ENCODE measurements at regions not wholly inside any gene's neighbourhood (a gene's known extent, or its start where the extent isn't known, plus 50 kb on each side); places are given as distances from the start of the nearest gene placed in this dataset.

DNA sequence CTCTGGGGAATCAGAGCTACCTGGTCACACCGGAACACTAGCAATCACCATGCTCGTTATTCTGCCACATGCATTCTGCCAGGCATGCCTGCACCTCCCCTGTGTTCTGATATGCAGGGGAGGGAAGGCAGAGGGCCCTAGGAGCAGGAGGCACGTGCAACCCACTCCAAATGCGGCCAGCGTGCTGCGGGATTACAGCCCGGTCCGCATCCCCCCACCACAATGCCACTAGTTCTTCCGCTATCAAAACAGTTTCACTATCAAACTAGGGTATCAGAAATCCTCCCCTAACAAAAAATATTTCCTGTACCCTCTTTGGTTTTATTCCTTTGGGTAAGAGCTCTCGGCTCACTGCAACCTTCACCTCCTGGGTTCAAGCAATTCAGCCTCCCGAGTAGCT lies 223.2 kb upstream of the IGF1R start:
- DNase-seq, result no peak

DNA sequence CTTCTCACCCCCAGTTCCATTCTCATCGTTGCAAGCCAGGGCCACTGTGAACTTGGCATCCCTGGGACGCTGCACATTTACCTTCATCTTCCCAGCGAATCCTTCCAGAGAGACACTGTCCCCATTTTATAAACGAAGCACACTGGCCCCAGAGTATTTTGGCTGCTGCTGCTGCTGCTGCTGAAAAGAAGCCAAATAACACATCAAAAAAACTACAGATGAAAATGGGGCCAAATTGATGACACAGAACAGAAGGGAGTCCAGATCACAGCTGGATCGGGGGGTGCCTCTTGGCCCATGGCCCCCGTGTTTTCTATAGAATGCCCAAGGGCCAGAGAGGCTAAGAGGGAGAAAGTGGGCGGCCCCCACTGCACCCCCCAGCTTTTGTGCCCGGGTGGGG lies 221.0 kb upstream of the IGF1R start:
- no peak for DNase-seq

DNA sequence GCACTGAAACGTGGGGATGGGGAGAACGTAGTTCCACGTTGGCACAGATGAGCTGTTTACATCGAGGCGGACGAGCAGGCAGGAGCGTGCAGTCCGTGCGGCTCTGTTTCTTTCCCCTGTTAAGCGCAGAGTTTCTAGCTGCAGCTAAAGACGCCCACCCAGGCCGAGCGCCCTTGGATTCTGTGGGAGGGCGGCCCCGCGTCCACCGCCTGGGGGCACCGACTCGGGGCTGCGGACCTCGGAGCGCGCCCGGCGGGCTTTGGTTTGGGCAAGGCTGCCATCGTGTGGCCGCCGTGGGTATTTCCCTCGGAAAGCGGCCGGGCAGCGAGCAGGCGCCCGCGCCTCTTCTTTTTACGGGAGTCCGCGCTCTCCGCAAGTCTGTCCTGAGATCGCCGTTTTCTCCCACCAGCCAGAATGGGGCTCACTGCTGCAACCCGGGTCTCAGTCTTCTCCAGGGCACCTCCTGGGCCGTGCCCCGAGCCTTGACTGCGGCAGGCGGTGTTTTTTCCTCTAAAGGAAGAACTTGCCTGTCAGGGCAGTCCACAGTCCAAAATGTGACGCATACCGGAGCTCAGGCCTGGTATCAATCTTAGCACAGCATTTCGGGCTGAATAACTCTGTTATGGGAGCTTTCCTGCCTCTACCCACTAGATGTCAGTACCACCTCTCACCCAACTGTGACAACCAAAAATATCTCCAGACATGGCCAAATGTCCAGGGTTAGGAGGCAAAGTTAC lies 219.9 kb upstream of the IGF1R start:
- peak; percentile 60 for DNase-seq

DNA sequence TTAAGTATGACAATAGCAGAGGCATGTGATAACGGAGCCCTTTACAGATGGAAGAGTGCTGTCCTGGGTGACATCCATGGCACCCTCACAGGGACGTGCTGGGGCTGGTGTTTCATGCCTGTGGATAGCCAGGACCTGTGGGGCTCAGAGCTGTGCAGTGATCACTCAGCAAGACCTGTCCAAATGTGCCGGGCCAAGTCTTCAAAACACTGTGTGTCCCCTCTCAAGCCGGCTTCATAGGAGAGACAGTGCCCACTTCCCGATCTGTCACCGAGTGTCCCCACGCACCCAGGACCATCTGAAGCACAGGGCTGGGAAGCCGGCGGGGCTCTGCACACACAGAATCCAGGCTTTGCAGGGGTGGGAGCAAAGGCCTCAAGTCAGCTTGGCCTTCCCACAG lies 217.2 kb upstream of the IGF1R start:
- no peak for DNase-seq

DNA sequence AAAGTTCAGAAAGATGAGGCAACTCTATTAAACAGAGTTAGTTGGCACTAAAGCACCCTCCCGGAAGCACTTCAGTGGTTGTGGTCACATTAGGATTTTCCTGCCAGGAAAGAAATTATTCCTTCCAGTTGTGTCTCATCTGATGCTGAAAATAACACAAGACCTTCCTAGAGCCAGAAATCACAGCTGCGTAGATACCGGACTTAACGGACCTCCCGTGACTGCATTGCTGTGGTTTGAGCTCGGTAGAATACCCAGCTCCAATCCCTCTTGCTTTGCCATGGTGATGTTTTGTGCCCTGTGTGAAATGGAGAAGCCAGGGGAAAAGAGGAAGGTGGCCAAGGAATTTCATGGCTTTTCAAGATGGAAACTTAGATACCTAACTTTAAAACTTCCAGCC lies 215.0 kb upstream of the IGF1R start:
- no peak for DNase-seq

DNA sequence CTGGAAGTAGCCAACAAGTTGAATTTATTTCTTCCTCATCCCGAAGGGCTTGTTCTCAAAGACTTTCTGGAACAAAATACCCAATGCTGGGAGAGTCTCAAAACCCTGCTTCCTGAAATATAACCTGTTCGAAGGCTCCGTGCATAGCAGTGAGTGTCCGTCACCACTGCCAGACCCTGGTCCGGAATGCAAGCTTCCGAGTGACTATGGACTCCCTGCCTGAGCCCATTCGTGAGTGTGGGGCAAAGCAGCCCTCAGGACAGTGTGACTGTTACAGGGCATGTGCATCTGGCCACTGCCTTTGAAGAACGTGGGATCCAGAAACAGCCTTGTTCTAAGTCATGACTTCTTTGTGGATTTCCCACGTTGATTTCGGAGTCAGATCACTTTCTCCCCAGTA lies 214.5 kb upstream of the IGF1R start:
- DNase-seq, result no peak

DNA sequence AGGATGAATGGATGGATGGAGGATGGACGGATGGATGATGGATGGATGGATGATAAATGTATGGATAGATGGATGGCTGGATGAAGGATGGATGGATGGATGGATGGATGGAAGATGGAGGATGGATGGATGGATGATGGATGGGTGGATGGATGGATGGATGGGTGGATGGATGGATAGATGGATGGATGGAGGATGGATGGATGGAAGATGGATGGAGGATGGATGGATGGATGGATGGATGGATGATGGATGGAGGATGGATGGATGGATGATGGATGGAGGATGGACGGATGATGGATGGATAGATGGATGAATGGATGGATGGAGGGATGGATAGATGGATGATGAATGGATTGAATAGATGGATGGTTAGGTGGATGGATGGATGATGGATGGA lies 210.6 kb upstream of the IGF1R start:
- no peak for DNase-seq

DNA sequence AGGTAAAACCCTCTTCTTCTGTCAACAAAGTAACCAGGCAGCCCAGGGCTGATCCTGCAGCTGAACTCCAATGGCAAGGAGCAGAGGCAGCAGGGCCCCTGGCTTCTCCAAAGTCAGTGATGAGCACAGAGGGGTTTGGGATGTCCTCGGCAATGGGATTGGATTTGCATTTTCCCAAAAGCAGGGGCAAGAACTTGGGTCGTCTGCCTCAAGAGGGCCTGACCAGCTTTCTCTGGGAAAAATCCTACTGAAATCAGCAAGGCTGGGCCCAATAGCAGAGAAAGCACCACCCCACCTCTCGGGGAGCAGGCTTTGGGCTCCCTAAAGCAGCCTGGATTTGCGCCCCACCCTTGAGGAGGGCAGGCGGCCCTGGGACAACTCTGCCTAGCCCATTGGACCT lies 210.0 kb upstream of the IGF1R start:
- DNase-seq, result no peak

DNA sequence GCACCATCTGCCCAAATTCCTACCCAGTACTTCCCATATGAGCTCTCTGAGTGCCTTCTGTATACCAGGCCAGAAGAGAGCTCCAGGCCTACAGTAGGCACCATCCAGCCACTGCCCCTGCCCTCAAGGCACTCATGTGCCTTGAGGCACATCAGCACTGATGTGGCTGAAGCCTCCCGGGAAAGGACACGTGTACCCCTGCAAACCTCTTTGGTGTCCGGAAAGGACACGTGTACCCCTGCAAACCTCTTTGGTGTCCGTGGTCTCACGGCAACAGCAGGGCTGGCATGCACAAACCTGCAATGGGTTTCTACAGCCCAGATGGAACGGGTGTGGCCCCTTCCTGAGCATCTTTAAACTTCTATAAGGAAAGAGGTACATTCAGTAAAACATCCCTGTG lies 209.4 kb upstream of the IGF1R start:
- no peak for DNase-seq

DNA sequence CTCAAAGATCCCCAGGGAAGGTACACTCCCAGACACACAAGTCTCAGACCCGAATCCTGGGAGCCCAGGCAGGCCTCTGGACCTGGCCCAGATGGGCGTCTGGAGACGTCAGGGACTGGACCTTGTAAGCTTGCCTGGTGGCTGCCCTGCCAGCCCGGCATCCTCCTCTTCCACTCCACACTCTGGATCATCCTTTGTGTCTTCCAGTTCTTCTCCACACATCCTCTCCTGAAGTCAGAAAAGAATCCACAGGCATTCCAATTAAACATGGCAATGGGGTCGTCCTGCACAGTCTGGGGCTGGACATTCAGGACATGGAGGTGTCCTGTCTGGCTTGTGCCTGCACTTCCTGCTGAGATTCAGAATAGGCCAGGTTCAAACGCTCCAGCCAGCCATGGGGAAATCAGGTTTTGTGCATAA lies 208.8 kb upstream of the IGF1R start:
- no peak for DNase-seq

DNA sequence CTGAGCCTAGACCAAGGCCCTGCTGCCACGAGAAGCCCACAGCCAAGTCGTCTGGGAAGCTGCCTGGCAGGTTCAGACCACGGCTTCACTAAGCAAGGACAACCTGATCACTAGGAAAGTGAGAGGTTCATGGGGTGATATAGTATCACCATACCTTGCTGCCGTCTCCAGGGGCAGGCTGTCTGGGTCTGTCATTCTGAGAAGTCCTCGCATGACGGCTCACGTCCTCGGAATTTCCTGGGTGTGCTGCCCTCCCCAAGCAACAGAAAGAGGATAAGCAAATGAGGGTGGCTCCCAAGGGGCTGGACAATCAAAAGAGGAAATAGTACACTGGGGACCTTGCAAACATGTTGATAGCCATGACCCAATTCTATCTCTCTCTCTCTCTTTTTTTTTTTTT lies 207.4 kb upstream of the IGF1R start:
- DNase-seq, result no peak

DNA sequence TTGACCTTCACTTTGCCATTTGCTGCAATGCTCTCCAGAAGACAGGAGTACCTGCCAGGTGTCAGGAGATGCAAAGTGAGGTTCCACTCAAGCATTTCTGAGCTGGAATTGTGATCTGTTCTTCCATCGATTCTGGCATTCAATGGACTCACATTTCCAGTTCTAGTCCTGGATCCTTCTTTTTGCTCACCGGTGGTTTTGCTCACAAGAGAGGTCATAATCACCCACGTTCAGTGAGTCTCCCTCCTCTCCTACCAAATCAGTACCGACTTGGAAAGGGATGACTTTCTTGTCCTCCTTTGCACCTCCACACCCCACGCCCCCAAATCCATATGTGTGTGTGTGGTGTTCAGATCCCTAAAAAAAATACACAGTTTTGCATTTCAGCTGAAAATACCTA lies 206.7 kb upstream of the IGF1R start:
- DNase-seq, result no peak

DNA sequence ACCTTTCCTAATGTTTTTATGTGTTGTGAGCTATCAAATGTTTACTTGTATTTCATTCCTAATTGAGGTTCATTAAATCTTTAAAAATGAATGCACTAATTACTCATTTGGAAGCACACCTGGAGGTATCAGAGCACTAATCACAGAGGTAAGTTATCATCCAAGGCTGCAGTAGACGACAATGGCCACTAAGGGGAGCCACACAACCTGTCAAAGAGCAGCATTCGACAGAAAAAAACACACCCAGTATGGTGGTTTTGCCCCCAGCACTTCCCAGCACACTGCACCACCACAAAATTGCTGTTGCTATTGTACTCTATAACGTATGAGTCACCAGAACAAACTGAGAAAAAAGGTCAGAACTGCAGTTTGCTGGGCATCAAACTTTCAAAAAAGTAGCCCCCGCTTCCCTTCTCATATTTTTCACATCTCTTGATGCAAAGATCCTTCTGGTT lies 205.9 kb upstream of the IGF1R start:
- peak; percentile 37 for DNase-seq

DNA sequence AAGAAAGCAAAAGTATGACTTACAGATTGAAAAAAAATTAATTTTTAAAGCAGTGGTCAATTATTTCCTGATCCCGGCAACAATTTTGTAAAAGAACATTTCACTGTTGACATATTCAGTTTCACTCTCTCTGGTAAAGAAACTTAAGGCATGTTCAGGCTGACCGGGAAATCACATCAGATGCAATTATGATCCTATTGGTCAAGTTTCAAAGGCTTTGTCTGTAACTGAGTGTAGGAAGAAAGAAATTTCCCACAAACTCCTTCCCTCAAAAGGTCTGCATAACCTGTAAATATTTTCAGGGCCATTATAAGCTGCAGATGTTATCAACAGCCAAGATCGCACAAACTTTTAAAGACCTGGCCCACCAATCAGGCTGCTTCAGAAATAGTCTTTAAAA lies 205.4 kb upstream of the IGF1R start:
- no peak for DNase-seq

DNA sequence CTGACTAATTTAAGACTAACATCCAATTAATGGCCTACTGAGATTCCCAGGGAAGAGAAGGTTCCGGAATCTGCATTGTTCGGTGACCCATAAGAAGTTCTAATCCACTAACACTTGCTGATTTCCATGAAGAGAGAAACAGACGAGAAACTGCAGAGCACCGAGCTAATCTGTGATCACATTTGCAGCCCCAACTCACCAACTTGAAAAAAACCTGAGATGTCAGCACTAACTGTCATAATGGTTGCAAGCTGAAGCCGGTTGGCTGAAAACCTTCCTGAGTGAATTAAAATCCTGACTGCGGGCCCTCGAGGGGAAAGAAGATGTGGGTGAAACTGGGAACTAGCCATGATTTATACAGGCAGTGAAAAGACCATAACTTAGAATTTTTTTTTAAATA lies 204.8 kb upstream of the IGF1R start:
- no peak for DNase-seq

DNA sequence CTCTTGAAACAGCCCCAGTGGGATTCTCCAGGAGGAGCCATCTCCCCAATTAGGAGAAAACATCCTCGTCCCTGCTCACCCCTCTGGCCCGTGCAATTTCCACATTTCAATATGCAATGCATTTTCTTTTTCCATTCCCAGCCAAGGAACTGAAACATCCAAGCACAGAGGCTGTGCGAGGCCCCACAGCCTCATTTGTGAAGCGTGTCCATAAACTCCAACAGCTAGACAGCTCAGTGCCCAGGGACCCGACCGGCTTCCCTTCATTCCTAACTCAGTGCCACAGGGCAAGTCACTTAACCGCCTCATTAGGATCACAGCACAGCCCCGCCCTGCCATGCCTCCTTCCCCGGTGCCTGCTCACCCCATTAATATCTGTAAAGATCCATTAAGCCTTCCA lies 204.2 kb upstream of the IGF1R start:
- no peak for DNase-seq

DNA sequence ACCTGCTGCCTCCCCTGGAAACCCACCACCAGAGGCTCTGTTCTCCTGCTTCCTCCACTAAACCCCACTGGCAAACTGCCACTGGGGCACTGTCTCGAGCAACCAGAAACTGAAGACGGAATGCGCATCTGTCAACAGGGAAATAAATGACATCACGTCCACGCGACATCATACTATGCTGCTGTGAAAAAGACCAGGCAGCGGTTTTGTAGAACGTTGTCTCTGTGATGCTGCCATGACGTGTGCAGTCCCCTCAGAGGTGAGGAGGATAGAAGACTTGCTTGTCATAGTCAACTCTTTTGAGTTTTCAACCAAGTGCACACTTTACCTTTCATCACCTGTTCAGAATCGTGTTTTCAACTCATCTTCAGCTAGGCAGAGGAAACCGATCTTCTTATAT lies 203.0 kb upstream of the IGF1R start:
- no peak for DNase-seq

DNA sequence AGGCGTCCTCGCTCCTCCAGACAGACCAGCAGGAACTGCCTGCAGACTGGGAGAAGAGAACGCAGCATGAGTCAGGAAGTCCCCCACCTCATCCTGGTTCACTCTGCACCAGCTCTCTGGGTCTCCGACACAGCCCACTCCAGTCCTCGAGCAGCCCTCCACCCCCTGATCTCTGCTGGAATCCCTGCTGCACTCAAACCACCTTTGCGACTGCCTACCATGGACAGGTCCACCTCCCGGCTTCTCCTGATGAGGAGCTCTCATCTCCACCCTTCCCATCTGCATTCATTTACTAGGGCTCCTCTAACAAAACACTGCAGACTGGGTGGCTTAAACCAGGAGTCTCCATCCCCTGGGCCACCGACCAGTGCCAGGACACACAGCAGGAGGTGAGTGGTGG lies 202.3 kb upstream of the IGF1R start:
- no peak for DNase-seq

DNA sequence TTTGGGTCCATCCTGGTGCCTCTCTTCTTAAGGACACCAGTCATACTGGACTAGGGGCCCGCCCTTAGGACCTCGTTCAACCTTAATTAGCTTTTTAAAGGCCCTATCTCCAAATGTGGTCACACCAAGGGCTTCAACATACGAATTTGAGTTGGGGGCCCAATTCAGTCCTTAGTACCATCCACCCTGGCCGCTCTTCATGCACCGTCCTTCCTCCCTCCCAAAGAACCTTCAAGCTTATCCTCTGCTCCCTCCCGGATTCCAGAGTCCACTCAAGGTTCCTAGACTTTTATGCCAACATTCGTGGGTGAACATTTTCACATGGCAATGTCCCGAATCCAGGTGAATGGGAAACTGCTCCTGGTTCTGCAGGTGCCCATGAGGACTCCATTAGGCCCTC lies 201.3 kb upstream of the IGF1R start:
- DNase-seq, result no peak

DNA sequence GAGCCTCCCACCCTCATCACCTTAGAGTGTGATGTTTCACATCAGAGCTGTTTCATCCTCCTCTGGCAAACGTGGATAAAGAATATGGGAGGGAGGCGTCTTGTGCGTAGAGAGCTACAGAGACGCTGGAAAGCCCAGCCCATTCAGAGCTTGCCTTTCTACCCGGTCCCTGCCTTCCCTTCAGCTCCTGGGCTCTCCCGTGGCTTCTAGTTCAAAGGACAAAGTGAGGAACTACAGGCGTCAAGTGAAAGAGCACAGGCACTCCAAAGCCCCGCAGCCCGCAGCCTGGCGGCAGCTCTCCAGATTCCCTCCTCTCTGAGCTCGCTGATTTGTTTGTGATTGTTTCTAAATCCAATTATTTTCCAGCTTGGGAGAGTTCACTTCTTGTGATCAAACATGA lies 197.1 kb upstream of the IGF1R start:
- DNase-seq, result no peak

DNA sequence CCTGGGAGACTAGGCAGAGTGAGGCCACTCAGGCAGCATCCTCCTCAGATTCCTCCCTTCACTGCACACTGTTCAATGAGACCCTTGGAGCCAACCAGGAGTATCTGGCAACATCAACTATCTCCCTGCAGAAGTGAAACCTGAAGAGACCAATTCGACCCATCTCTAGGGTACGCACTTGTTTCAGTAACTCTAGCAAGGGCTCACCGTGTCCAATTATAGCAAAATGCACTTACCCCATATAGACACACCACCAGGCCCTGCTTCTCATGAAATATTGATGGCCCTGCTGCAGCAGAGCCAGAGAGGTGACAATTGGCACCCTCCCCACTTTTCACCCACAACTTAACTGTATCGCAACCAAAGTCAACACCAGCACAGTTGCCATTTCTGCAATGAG lies 196.1 kb upstream of the IGF1R start:
- DNase-seq, result no peak

DNA sequence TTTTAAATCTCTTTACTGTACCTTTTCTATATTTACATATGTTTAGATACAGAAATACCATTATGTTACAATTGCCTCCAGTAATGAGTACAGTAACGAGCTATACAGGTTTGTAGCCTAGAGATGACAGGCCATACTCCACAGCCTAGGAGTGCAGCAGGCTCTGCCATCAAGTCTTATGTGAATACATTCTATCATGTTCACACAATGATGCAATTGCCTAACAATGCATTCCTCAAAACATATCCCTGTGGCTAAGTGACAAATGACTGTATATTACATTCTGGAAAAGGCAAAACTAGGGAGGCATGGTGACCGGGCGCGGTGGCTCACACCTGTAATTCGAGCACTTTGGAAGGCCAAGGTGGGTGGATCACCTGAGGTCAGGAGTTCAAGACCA lies 192.4 kb upstream of the IGF1R start:
- DNase-seq, result no peak

DNA sequence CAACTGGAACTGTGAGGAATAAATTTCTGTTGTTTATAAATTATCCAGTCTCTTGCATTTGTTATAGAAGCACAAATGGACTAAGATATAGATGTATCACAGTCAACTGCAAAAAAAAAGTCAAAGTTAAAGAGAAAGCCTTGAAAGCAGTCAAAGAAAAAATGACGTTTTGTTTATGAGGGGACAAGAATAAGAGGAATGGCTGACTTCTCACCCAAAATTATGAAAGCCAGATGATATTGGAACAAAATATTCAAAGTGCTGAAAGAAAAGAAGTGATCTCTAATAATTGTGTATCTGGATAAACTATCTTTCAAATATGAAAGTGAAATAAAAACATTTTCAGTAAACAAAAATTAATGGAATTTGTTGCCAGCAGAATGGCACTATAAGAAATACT lies 171.8 kb upstream of the IGF1R start:
- no peak for DNase-seq

DNA sequence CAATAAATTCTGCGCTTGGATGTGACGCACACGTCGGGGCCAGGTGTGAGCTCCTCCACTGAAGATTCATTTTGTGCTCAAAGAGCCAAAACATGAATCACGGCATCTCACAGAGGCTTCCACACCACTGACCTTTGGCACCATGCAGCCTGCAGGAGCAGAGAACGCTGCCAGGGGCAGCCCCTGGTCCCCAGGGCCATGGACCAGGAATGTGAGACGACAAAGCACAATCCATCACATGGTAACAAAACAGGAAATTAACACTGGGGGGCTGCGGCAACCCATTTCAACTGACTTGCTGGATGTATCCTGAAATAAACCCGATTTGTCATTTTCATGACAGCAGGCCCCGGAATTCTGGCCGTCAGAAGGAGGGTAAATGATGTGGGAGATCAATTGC lies 167.5 kb upstream of the IGF1R start:
- no peak for DNase-seq

DNA sequence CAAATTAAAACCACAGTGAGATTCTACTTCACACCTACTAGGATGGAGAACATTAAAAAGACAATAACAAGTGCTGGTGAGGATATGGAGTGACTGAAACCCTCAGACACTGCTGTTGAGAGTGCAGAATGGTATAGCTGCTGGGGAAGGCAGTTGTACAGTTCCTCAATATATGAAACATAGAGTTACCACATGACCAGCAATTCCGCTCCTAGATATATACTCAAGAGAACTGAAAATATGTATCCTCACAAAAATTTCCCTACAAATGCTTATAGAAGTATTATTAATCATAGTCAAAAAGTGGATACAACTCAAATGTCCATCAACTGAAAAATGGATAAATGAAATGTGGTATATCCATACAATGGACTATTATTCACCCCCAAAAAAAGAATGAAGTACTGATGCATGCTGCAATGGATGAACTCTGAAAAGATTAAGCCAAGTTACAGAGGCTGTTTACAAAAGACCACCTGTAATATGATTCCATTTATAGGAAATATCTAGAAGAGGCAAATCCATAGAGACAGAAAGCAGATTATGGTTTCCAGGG lies 164.7 kb upstream of the IGF1R start:
- no peak for DNase-seq

All from CD4-positive, alpha-beta T cell treated with Interleukin-6 for 4 hours (primary cell).